ENCODE measurements at regions not wholly inside any gene's neighbourhood (a gene's known extent, or its start where the extent isn't known, plus 50 kb on each side); places are given as distances from the start of the nearest gene placed in this dataset.

DNA sequence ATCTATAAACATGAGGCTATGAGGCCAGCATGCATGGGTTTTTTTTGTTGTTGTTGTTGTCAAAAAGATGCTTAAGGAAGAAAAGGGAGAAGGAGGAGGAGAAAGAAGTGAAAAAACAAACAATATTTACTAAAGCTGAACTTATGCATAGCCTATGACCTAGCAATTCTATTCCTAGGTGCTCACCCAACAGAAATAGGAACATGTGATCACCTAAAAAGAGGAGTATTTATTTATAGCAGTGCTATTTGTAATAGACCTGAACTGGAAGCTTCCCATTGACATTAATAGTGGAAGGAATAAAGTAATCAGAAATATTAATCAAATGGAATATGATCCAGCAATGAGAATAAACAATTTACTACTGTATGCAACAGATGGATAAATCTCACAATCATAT is 156.5 kb upstream of the OLIG3 start:
- Mint-ChIP-seq H3K27ac (no peak overlapping the region), H3K4me3 (no peak overlapping the region), H3K27me3 (peaks cover 28% of the 10 kb centered on the region), H3K9me3 (ENCODE audit: insufficient read depth) (peaks cover 3% of the 10 kb centered on the region), H3K4me1 (no peaks in the 10 kb centered on the region)
- ChIA-PET CTCF (interaction anchor here (0.6 to 1.8 kb wide), 3 partner anchors 9 to 868 kb away, joined by 3 to 10 read pairs (median 6); no protein-coding TSS in a partner anchor), POLR2A (no interaction called here)
- H3K27ac ChIP-seq (ENCODE audit: low read length in 2 of 2): no peak overlapping the region
- H3K4me3 ChIP-seq (ENCODE audit: control extremely low read depth in 1 of 5, extremely low read depth in 1 of 5, insufficient read depth in 1 of 5, low read depth in 2 of 5, low read length in 4 of 5): no peak overlapping the region
- H2AFZ ChIP-seq (ENCODE audit: insufficient read depth, low read depth, low read length, poor library complexity, severe bottlenecking): no peak overlapping the region
- ATAC-seq (ENCODE audit: low read depth): no peak
- no peak overlapping the region for H3K4me2 ChIP-seq (replicated peaks; ENCODE audit: low read depth, low read length, poor library complexity, severe bottlenecking)
- H3K79me2 ChIP-seq (ENCODE audit: control insufficient read depth, insufficient read depth, low read length): no peaks in the 10 kb centered on the region
- no peaks in the 10 kb centered on the region for H3K36me3 ChIP-seq (replicated peaks in 1 of 2; ENCODE audit: control extremely low read depth in 1 of 2, control insufficient read depth in 1 of 2, extremely low read depth in 1 of 2, insufficient read depth in 2 of 2, low read length in 1 of 2)
- no peak overlapping the region for H3K9ac ChIP-seq (ENCODE audit: low read length)
- peaks cover 0 to 6% (median 1%) of the 10 kb centered on the region in 4 experiments for H3K27me3 ChIP-seq (replicated peaks in 1 of 4; ENCODE audit: control extremely low read depth in 1 of 4, control insufficient read depth in 3 of 4, insufficient read depth in 4 of 4, low read length in 3 of 4)
- no peaks in the 10 kb centered on the region for H4K20me1 ChIP-seq (ENCODE audit: control insufficient read depth, insufficient read depth, low read length, poor library complexity, severe bottlenecking)
- peaks cover 0 to 30% (median 11%) of the 10 kb centered on the region in 3 donors for H3K9me3 ChIP-seq (ENCODE audit: control extremely low read depth in 1 of 3, control insufficient read depth in 2 of 3, insufficient read depth in 1 of 3, low read length in 2 of 3)
- TF ChIP-seq CTCF (IDR thresholded peaks at IDR 0.05) (no peak), EZH2 (IDR thresholded peaks at IDR 0.05; ENCODE audit: borderline replicate concordance, insufficient read depth, low read depth, low read length, poor library complexity, severe bottlenecking) (no peak)
- no peaks in the 10 kb centered on the region for H3K4me1 ChIP-seq (ENCODE audit: control insufficient read depth in 2 of 2, insufficient read depth in 2 of 2, low read length in 2 of 2)
- DNase-seq: no peak
- intact Hi-C loops (cut with micrococcal nuclease): no loop called here

DNA sequence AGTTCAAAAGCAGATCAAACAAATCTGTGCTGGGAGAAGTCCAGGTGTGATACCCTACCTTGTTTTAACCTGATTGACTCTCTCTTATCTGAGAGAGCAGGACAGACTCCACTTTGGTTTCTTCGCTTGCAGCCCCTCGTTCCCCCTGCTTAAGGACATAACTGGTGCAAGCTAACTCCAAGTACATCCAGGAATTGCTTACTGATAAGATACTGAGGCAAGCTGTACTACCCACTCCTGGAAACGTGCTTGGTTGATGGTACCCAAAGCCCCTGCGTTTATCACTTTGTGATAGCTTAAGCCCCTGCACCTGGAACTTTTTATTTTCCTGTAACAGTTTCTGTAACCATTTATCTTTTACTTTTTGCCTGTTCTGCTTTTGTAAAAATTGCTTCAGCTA is 157.0 kb upstream of the OLIG3 start:
- Mint-ChIP-seq H3K27ac (no peak overlapping the region), H3K27me3 (peaks cover 26% of the 10 kb centered on the region), H3K4me1 (no peaks in the 10 kb centered on the region), H3K4me3 (no peak overlapping the region), H3K9me3 (ENCODE audit: insufficient read depth) (peaks cover 3% of the 10 kb centered on the region)
- DNase-seq (no peak), ATAC-seq (ENCODE audit: low read depth) (no peak)
- POLR2A ChIA-PET: no interaction called here
- TF ChIP-seq CTCF (IDR thresholded peaks at IDR 0.05) (no peak), EZH2 (IDR thresholded peaks at IDR 0.05; ENCODE audit: borderline replicate concordance, insufficient read depth, low read depth, low read length, poor library complexity, severe bottlenecking) (no peak)
- Histone ChIP-seq H3K9me3 (ENCODE audit: control extremely low read depth in 1 of 3, control insufficient read depth in 2 of 3, insufficient read depth in 1 of 3, low read length in 2 of 3) (peaks cover 0 to 32% (median 14%) of the 10 kb centered on the region in 3 donors), H3K36me3 (replicated peaks in 1 of 2; ENCODE audit: control extremely low read depth in 1 of 2, control insufficient read depth in 1 of 2, extremely low read depth in 1 of 2, insufficient read depth in 2 of 2, low read length in 1 of 2) (no peaks in the 10 kb centered on the region), H3K9ac (ENCODE audit: low read length) (no peak overlapping the region), H3K79me2 (ENCODE audit: control insufficient read depth, insufficient read depth, low read length) (no peaks in the 10 kb centered on the region), H3K4me2 (replicated peaks; ENCODE audit: low read depth, low read length, poor library complexity, severe bottlenecking) (no peak overlapping the region), H3K27ac (ENCODE audit: low read length in 2 of 2) (no peak overlapping the region), H3K4me1 (ENCODE audit: control insufficient read depth in 2 of 2, insufficient read depth in 2 of 2, low read length in 2 of 2) (no peaks in the 10 kb centered on the region), H4K20me1 (ENCODE audit: control insufficient read depth, insufficient read depth, low read length, poor library complexity, severe bottlenecking) (no peaks in the 10 kb centered on the region), H3K27me3 (replicated peaks in 1 of 4; ENCODE audit: control extremely low read depth in 1 of 4, control insufficient read depth in 3 of 4, insufficient read depth in 4 of 4, low read length in 3 of 4) (peaks cover 0 to 6% (median 1%) of the 10 kb centered on the region in 4 experiments), H3K4me3 (ENCODE audit: control extremely low read depth in 1 of 5, extremely low read depth in 1 of 5, insufficient read depth in 1 of 5, low read depth in 2 of 5, low read length in 4 of 5) (no peak overlapping the region), H2AFZ (ENCODE audit: insufficient read depth, low read depth, low read length, poor library complexity, severe bottlenecking) (no peak overlapping the region)
- WGBS (ENCODE audit: insufficient coverage): 95% methylated on average over 3 of the region's 4 CpGs
- CTCF ChIA-PET: interaction anchor here (0.6 to 1.8 kb wide), 3 partner anchors 9 to 867 kb away, joined by 3 to 10 read pairs (median 6); no protein-coding TSS in a partner anchor
- intact Hi-C loops (cut with micrococcal nuclease): no loop called here
